Heart left ventricle (tissue), 16 donors: ENCODE measurements at regions not wholly inside any gene's neighbourhood (a gene's known extent, or its start where the extent isn't known, plus 50 kb on each side); places are given as distances from the start of the nearest gene placed in this dataset.
A peak's percentile ranks its signal among the peaks of the same experiment; 100 is the strongest.

ENCODE experiments used
- ATAC-seq, 4 donors: fragments of 200-7000 bp; cut with Tn5 transposase; one replicate each; pipeline ENCODE4 v1.9.1; 2020 to 2022; ENCODE audit warnings: moderate library complexity in 4 of 4, mild to moderate bottlenecking in 3 of 4, moderate number of reproducible peaks in 1 of 4
- DNase-seq, 5 donors: peaks; one replicate each; pipeline ENCODE4 v3.0.0-alpha.2; 2020
- H3K27ac ChIP-seq, 12 donors: fragments of 200-600 bp; sonication (generic) in 4 of 12; one replicate each; pipeline versions ENCODE4 v1.5.0 to v1.8.0; 2016 to 2022; ENCODE audit warnings: mild to moderate bottlenecking in 2 of 12
- H3K27me3 ChIP-seq, 9 donors: fragments of 200-600 bp; sonication (generic) in 2 of 9; one replicate each; pipeline versions ENCODE4 v1.5.1 to v1.8.0; 2016 to 2022; ENCODE audit warnings: mild to moderate bottlenecking in 3 of 9
- H3K36me3 ChIP-seq, 9 donors: fragments of 200-600 bp; sonication (generic) in 2 of 9; one replicate each; pipeline versions ENCODE4 v1.5.0 to v1.8.0; 2018 to 2022; ENCODE audit warnings: mild to moderate bottlenecking in 2 of 9
- H3K4me1 ChIP-seq, 12 donors: fragments of 200-600 bp; sonication (generic) in 4 of 12; one replicate each; pipeline versions ENCODE4 v1.5.0 to v1.8.0; 2016 to 2022; ENCODE audit warnings: mild to moderate bottlenecking in 3 of 12
- H3K4me3 ChIP-seq, 12 donors: fragments of 200-600 bp; sonication (generic) in 4 of 12; one replicate each; pipeline versions ENCODE4 v1.5.0 to v1.8.0; 2017 to 2022; ENCODE audit warnings: mild to moderate bottlenecking in 9 of 12, moderate library complexity in 4 of 12
- H3K9me3 ChIP-seq, 12 donors: fragments of 200-600 bp; sonication (generic) in 4 of 12; one replicate each; pipeline versions ENCODE4 v1.5.0 to v1.8.0; 2016 to 2022; ENCODE audit warnings: mild to moderate bottlenecking in 1 of 12
- CTCF ChIP-seq, 12 donors: fragments of 200-600 bp; sonication (generic) in 4 of 12; IDR thresholded peaks; one replicate each; pipeline versions ENCODE4 v1.5.0 to v1.8.0; 2018 to 2022; ENCODE audit warnings: antibody characterized with exemption in 12 of 12, mild to moderate bottlenecking in 5 of 12
- POLR2A ChIP-seq, 2 donors: fragments of 450-650 bp; IDR thresholded peaks; one replicate each; pipeline ENCODE4 v1.6.1; 2017; ENCODE audit warnings: antibody characterized with exemption in 2 of 2, mild to moderate bottlenecking in 2 of 2, moderate library complexity in 2 of 2
- WGBS, 4 donors: extraction: QIAGEN DNeasy Blood & Tissue Kit in 2 of 4; methylation state at CpG; one replicate each; pipeline versions ENCODE4 v1.1.5 to v1.1.7; 2013 to 2018; 5-methylcytosine and 5-hydroxymethylcytosine counted together
- intact Hi-C, 10 donors: fragments of 100-400 bp; cut with DNase I; formaldehyde crosslinking; loops; one replicate each; pipeline versions ENCODE4 v1.11.1 to v1.14.2; 2022
- donor health status: ischemic (EF 13 %, LVEDD 7.1; RV severe dilation, severe dysfunction).
- donor health status: healthy with polysubstance abuse.
- donor health status: DM: no; HTN: yes; CAD: no.
- donor health status: DM: no; HTN: no; CAD: no.
- donor health status: ischemic (EF 25% LVEDD 6.9; RV normal size, moderate dysfunction).
- donor health status: ischemic (EF 25% LVEDD 5.7; RV mildly dilated, moderate dysfunction).
- donor health status: healthy.
- donor health status: DM: yes; HTN: yes; CAD: no.
- donor health status: ischemic (EF 35%, LVEDD 5.7; RV mildly dilated, moderate dysfunction).
- donor health status: nonischemic (EF 11% LVEDD 7.7; RV severe dilation, severe dysfunction).
- donor health status: DM: yes; HTN: yes; CAD: no.
- donor health status: PGD.
- donor health status: ischemic (EF 29% LVEDD 5.4; RV normal size, mild dysfunction).
- donor health status: nonischemic (EF 23%, LVEDD 6.1; RV moderate dilation, normal function).

GRCh38 chr1:42081475-42081874 lies 71.7 kb upstream of the GUCA2B start:
- Histone ChIP-seq H3K4me3 (no peak overlapping the region), H3K27ac (no peak overlapping the region), H3K9me3 (peaks cover 0 to 19% (median 8%) of the 10 kb centered on the region in 12 donors), H3K27me3 (no peaks in the 10 kb centered on the region), H3K4me1 (peaks cover 0 to 2% (median 0%) of the 10 kb centered on the region in 12 donors), H3K36me3 (no peaks in the 10 kb centered on the region)
- intact Hi-C loops: no loop called here
- TF ChIP-seq CTCF (IDR thresholded peaks at IDR 0.05) (no peak), POLR2A (IDR thresholded peaks at IDR 0.05) (no peak)
- DNase-seq (peak in 1 of 5 donors; percentile 38), ATAC-seq (peak in 3 of 4 donors; percentile 42 to 63 (median 48))
- 67 to 84% (median 83%) methylated on average over 1 to 2 of the region's 2 CpGs; no CpG with 5 or more reads in 1 of the 4 donors for WGBS, 4 donors

GRCh38 chr1:42075179-42075578 lies 78.0 kb upstream of the GUCA2B start:
- no peak for ATAC-seq
- DNase-seq: no peak
- intact Hi-C loops: no loop called here
- Histone ChIP-seq H3K9me3 (peaks cover 0 to 18% (median 4%) of the 10 kb centered on the region in 12 donors), H3K4me3 (no peak overlapping the region), H3K27me3 (no peaks in the 10 kb centered on the region), H3K36me3 (no peaks in the 10 kb centered on the region), H3K27ac (no peak overlapping the region), H3K4me1 (no peaks in the 10 kb centered on the region)
- WGBS, 4 donors: 80 to 88% (median 86%) methylated on average over 2 of the region's 2 CpGs
- no peak for TF ChIP-seq POLR2A (IDR thresholded peaks at IDR 0.05)

GRCh38 chr1:42070996-42071395 lies 82.2 kb upstream of the GUCA2B start:
- TF ChIP-seq POLR2A (IDR thresholded peaks at IDR 0.05) (no peak), CTCF (IDR thresholded peaks at IDR 0.05) (no peak)
- 94 to 98% (median 96%) methylated on average over 2 of the region's 2 CpGs for WGBS, 4 donors

GRCh38 chr1:42057800-42058199 lies 95.4 kb upstream of the GUCA2B start:
- H3K4me3 ChIP-seq: no peak overlapping the region
- DNase-seq (no peak), ATAC-seq (no peak)
- H3K9me3 ChIP-seq: peaks cover 0 to 19% (median 10%) of the 10 kb centered on the region in 12 donors
- WGBS, 4 donors: 90 to 95% (median 94%) methylated on average over 3 of the region's 3 CpGs
- H3K36me3 ChIP-seq: no peaks in the 10 kb centered on the region
- no peaks in the 10 kb centered on the region for H3K4me1 ChIP-seq
- no peak for TF ChIP-seq POLR2A (IDR thresholded peaks at IDR 0.05)
- TF ChIP-seq CTCF (IDR thresholded peaks at IDR 0.05): no peak
- H3K27ac ChIP-seq: no peak overlapping the region
- H3K27me3 ChIP-seq: no peaks in the 10 kb centered on the region
- intact Hi-C loops: loop anchor here in 1 of 10 donors (10.0 kb wide), 1 partner anchor 67 kb away; no protein-coding TSS in a partner anchor

More at GRCh38 chr1:42070996-42071395, 82.2 kb upstream of the GUCA2B start:
- no peak for DNase-seq
- Histone ChIP-seq H3K27ac (no peak overlapping the region), H3K4me1 (no peaks in the 10 kb centered on the region), H3K36me3 (no peaks in the 10 kb centered on the region), H3K27me3 (no peaks in the 10 kb centered on the region), H3K4me3 (no peak overlapping the region), H3K9me3 (peaks cover 0 to 6% (median 0%) of the 10 kb centered on the region in 12 donors)
- ATAC-seq: no peak
- intact Hi-C loops: no loop called here

- intact Hi-C loops: loop anchor here in 1 of 10 donors (10.0 kb wide), 1 partner anchor 68 kb away; no protein-coding TSS in a partner anchor
- ATAC-seq (no peak), DNase-seq (no peak)
- H3K4me1 ChIP-seq: peaks cover 0 to 9% (median 0%) of the 10 kb centered on the region in 12 donors
- H3K4me3 ChIP-seq: no peak overlapping the region
- H3K27me3 ChIP-seq: no peaks in the 10 kb centered on the region
- no peak overlapping the region for H3K27ac ChIP-seq
- peaks cover 0 to 19% (median 10%) of the 10 kb centered on the region in 12 donors for H3K9me3 ChIP-seq
- TF ChIP-seq POLR2A (IDR thresholded peaks at IDR 0.05) (no peak), CTCF (IDR thresholded peaks at IDR 0.05) (no peak)
- H3K36me3 ChIP-seq: no peaks in the 10 kb centered on the region
Measured at GRCh38 chr1:42056460-42056859, 96.8 kb upstream of the GUCA2B start.
